ENCODE measurements at regions not wholly inside any gene's neighbourhood (a gene's known extent, or its start where the extent isn't known, plus 50 kb on each side); places are given as distances from the start of the nearest gene placed in this dataset.

DNA sequence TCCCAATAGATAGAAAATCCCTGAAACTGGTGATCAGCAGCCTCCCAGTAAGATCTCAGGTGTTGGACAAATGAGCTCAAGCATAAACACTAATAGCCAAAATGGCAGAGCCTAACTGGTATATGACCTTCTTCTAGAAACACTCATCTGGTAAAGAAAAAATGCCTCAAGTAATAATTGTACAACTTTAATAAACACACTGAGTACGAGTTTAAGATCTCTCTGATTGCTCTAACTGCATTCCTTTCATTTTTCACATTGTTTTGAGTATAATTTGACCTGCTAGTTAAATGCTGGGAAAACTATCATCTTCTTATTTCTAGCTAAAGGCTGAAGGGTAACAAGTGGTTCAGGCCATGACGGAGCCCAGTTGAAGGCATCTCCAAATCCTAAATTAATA, 2009.5 kb upstream of the PCDH20 start:
- H3K4me3 Mint-ChIP-seq: no peak overlapping the region
- WGBS (ENCODE audit: extremely low coverage, insufficient read length, low lambda C conversion rate): no CpG with 5 or more reads among the region's 2 CpGs
- no peak overlapping the region for H3K27ac ChIP-seq (ENCODE audit: insufficient read length, low read depth, low read length)

More for the DNA sequence above, 2009.5 kb upstream of the PCDH20 start:
- no peak overlapping the region for H2BK12ac ChIP-seq (ENCODE audit: insufficient read length, low read depth, low read length)
- H3K56ac ChIP-seq (ENCODE audit: insufficient read length, low read depth, low read length): no peak overlapping the region
- no peak overlapping the region for H3K9ac ChIP-seq (ENCODE audit: extremely low read depth, insufficient read length, low read length)
- H3K27me3 ChIP-seq (ENCODE audit: insufficient read depth, low read length): no peaks in the 10 kb centered on the region
- no peaks in the 10 kb centered on the region for H3K27me3 Mint-ChIP-seq (ENCODE audit: low read depth)
- H4K5ac ChIP-seq (ENCODE audit: insufficient read length, low read depth, low read length): no peak overlapping the region
- no peaks in the 10 kb centered on the region for H3K79me2 ChIP-seq (ENCODE audit: insufficient read depth, low read length)
- H2AK5ac ChIP-seq (ENCODE audit: insufficient read length, low read length): no peak overlapping the region
- H2AFZ ChIP-seq (ENCODE audit: low read length): no peak overlapping the region
- H3K4me2 ChIP-seq (ENCODE audit: insufficient read depth, insufficient read length, low read length): no peak overlapping the region
- H3K4me1 Mint-ChIP-seq: no peaks in the 10 kb centered on the region
- TF ChIP-seq, protein P1, sequence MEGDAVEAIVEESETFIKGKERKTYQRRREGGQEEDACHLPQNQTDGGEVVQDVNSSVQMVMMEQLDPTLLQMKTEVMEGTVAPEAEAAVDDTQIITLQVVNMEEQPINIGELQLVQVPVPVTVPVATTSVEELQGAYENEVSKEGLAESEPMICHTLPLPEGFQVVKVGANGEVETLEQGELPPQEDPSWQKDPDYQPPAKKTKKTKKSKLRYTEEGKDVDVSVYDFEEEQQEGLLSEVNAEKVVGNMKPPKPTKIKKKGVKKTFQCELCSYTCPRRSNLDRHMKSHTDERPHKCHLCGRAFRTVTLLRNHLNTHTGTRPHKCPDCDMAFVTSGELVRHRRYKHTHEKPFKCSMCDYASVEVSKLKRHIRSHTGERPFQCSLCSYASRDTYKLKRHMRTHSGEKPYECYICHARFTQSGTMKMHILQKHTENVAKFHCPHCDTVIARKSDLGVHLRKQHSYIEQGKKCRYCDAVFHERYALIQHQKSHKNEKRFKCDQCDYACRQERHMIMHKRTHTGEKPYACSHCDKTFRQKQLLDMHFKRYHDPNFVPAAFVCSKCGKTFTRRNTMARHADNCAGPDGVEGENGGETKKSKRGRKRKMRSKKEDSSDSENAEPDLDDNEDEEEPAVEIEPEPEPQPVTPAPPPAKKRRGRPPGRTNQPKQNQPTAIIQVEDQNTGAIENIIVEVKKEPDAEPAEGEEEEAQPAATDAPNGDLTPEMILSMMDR (conservative IDR thresholded peaks at IDR 0.05): no peak
- no peak overlapping the region for H2BK120ac ChIP-seq (ENCODE audit: low read depth, low read length, poor library complexity, severe bottlenecking)
- H3K9me3 ChIP-seq (ENCODE audit: control insufficient read depth, low read depth, low read length): no peaks in the 10 kb centered on the region
- no peak for DNase-seq
- no peaks in the 10 kb centered on the region for H3K23me2 ChIP-seq (ENCODE audit: insufficient read length, low read depth, low read length, poor library complexity, severe bottlenecking)
- no peaks in the 10 kb centered on the region for H3K4me1 ChIP-seq (ENCODE audit: insufficient read depth, low read length)
- peaks cover 0 to 11% (median 1%) of the 10 kb centered on the region in 3 experiments; a peak in 4 of 7 replicates for H3K36me3 Mint-ChIP-seq (ENCODE audit: insufficient read depth in 1 of 3, low read depth in 3 of 3)
- no peak overlapping the region for H2BK15ac ChIP-seq (ENCODE audit: low read depth, low read length)
- no peak overlapping the region for H3K4ac ChIP-seq (ENCODE audit: low read depth, low read length)
- H3K23ac ChIP-seq (ENCODE audit: insufficient read length, low read depth, low read length): no peak overlapping the region
- H4K91ac ChIP-seq (ENCODE audit: insufficient read length, low read depth, low read length): no peak overlapping the region
- no peak overlapping the region for H3T11ph ChIP-seq (ENCODE audit: low read length)
- no peak overlapping the region for H4K8ac ChIP-seq (replicated peaks; ENCODE audit: insufficient read length, low read depth, low read length)
- no peak overlapping the region for H3K14ac ChIP-seq (ENCODE audit: insufficient read depth, low read length)
- H2BK20ac ChIP-seq (ENCODE audit: low read depth, low read length, poor library complexity, severe bottlenecking): no peak overlapping the region
- no peak overlapping the region for H3K27ac Mint-ChIP-seq
- no peak overlapping the region for H3K18ac ChIP-seq (ENCODE audit: insufficient read length, low read depth, low read length)
- peaks cover 3 to 11% of the 10 kb centered on the region in 2 experiments; a peak in 3 of 5 replicates for H3K9me3 Mint-ChIP-seq
- no peak overlapping the region for H2BK5ac ChIP-seq (ENCODE audit: insufficient read length, low read length)
- no peaks in the 10 kb centered on the region for H4K20me1 ChIP-seq (ENCODE audit: control insufficient read depth, insufficient read depth, insufficient read length)
- H3K79me1 ChIP-seq (ENCODE audit: insufficient read depth, low read depth, low read length, poor library complexity, severe bottlenecking): no peaks in the 10 kb centered on the region
